ENCODE measurements at regions not wholly inside any gene's neighbourhood (a gene's known extent, or its start where the extent isn't known, plus 50 kb on each side); places are given as distances from the start of the nearest gene placed in this dataset.

DNA sequence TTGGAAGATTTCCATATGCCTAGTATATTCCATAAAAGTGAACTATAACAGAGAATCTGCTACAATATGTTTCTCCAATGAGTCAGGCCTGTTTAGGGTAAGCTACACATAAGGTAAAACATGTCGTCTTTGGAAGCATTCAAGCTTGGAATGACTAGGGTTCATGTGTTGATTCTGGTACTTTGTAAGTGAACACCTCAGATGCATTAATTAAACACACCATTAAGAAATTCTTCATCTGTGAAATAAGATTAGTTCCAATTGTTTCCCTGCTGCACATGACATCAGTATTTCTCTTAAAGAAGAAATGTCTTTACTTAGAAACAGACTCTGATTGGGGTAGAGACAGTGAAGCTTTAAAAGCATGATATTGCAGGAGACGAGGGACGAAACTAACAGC is 461.1 kb upstream of the NXPH2 start:
- Histone ChIP-seq H3K9me3 (ENCODE audit: control insufficient read depth, low read depth, low read length) (no peaks in the 10 kb centered on the region), H3K23me2 (ENCODE audit: insufficient read length, low read depth, low read length, poor library complexity, severe bottlenecking) (no peaks in the 10 kb centered on the region), H3K79me2 (ENCODE audit: insufficient read depth, low read length) (no peaks in the 10 kb centered on the region), H3K18ac (ENCODE audit: insufficient read length, low read depth, low read length) (no peak overlapping the region), H2BK15ac (ENCODE audit: low read depth, low read length) (no peak overlapping the region), H3K23ac (ENCODE audit: insufficient read length, low read depth, low read length) (no peak overlapping the region), H2BK12ac (ENCODE audit: insufficient read length, low read depth, low read length) (no peak overlapping the region), H3K27me3 (ENCODE audit: insufficient read depth, low read length) (no peaks in the 10 kb centered on the region), H4K5ac (ENCODE audit: insufficient read length, low read depth, low read length) (no peak overlapping the region), H2BK20ac (ENCODE audit: low read depth, low read length, poor library complexity, severe bottlenecking) (no peak overlapping the region), H2BK120ac (ENCODE audit: low read depth, low read length, poor library complexity, severe bottlenecking) (no peak overlapping the region), H4K91ac (ENCODE audit: insufficient read length, low read depth, low read length) (no peak overlapping the region), H2BK5ac (ENCODE audit: insufficient read length, low read length) (no peak overlapping the region), H3K4me2 (ENCODE audit: insufficient read depth, insufficient read length, low read length) (no peak overlapping the region), H3K9ac (ENCODE audit: extremely low read depth, insufficient read length, low read length) (no peak overlapping the region), H3K14ac (ENCODE audit: insufficient read depth, low read length) (no peak overlapping the region), H4K8ac (replicated peaks; ENCODE audit: insufficient read length, low read depth, low read length) (no peak overlapping the region), H3T11ph (ENCODE audit: low read length) (no peak overlapping the region), H3K4ac (ENCODE audit: low read depth, low read length) (no peak overlapping the region), H3K27ac (ENCODE audit: insufficient read length, low read depth, low read length) (no peak overlapping the region), H3K79me1 (ENCODE audit: insufficient read depth, low read depth, low read length, poor library complexity, severe bottlenecking) (no peaks in the 10 kb centered on the region), H3K4me1 (ENCODE audit: insufficient read depth, low read length) (no peaks in the 10 kb centered on the region), H2AFZ (ENCODE audit: low read length) (no peak overlapping the region), H3K56ac (ENCODE audit: insufficient read length, low read depth, low read length) (no peak overlapping the region), H2AK5ac (ENCODE audit: insufficient read length, low read length) (no peak overlapping the region), H4K20me1 (ENCODE audit: control insufficient read depth, insufficient read depth, insufficient read length) (no peaks in the 10 kb centered on the region)
- WGBS (ENCODE audit: extremely low coverage, insufficient read length, low lambda C conversion rate) = no CpG with 5 or more reads among the region's 3 CpGs
- Mint-ChIP-seq H3K27ac (no peak overlapping the region), H3K4me1 (peaks cover 4% of the 10 kb centered on the region in 2 experiments; a peak in 2 of 4 replicates), H3K4me3 (no peak overlapping the region), H3K9me3 (no peaks in the 10 kb centered on the region), H3K27me3 (ENCODE audit: low read depth) (no peaks in the 10 kb centered on the region), H3K36me3 (ENCODE audit: insufficient read depth in 1 of 3, low read depth in 3 of 3) (no peaks in the 10 kb centered on the region)
- DNase-seq = no peak
- TF ChIP-seq, protein P1, sequence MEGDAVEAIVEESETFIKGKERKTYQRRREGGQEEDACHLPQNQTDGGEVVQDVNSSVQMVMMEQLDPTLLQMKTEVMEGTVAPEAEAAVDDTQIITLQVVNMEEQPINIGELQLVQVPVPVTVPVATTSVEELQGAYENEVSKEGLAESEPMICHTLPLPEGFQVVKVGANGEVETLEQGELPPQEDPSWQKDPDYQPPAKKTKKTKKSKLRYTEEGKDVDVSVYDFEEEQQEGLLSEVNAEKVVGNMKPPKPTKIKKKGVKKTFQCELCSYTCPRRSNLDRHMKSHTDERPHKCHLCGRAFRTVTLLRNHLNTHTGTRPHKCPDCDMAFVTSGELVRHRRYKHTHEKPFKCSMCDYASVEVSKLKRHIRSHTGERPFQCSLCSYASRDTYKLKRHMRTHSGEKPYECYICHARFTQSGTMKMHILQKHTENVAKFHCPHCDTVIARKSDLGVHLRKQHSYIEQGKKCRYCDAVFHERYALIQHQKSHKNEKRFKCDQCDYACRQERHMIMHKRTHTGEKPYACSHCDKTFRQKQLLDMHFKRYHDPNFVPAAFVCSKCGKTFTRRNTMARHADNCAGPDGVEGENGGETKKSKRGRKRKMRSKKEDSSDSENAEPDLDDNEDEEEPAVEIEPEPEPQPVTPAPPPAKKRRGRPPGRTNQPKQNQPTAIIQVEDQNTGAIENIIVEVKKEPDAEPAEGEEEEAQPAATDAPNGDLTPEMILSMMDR (conservative IDR thresholded peaks at IDR 0.05) = no peak
